Muscle layer of colon (tissue), 2 donors: ENCODE measurements at regions not wholly inside any gene's neighbourhood (a gene's known extent, or its start where the extent isn't known, plus 50 kb on each side); places are given as distances from the start of the nearest gene placed in this dataset.

Source experiments
- H3K27ac ChIP-seq: one replicate; pipeline ENCODE4 v1.7.0; 2013; ENCODE audit warnings: low read depth, mild to moderate bottlenecking, low read length, moderate library complexity
- H3K27me3 ChIP-seq, 2 donors: one replicate each; pipeline ENCODE4 v1.7.0; 2013; ENCODE audit warnings: low read length in 2 of 2, mild to moderate bottlenecking in 2 of 2; ENCODE audit not compliant: insufficient read depth in 2 of 2, control insufficient read depth in 1 of 2
- H3K36me3 ChIP-seq: one replicate; pipeline ENCODE4 v1.7.0; 2013; ENCODE audit warnings: mild to moderate bottlenecking, low read length; ENCODE audit not compliant: insufficient read depth
- H3K4me1 ChIP-seq: one replicate; pipeline ENCODE4 v1.7.0; 2013; ENCODE audit warnings: mild to moderate bottlenecking, low read length; ENCODE audit not compliant: insufficient read depth
- H3K4me3 ChIP-seq, 2 donors: one replicate each; pipeline ENCODE4 v1.7.0; 2013; ENCODE audit warnings: low read length in 2 of 2, low read depth in 1 of 2, mild to moderate bottlenecking in 1 of 2, moderate library complexity in 1 of 2
- H3K9ac ChIP-seq: one replicate; pipeline ENCODE4 v1.7.0; 2013; ENCODE audit warnings: low read length
- H3K9me3 ChIP-seq: one replicate; pipeline ENCODE4 v1.7.0; 2013; ENCODE audit warnings: mild to moderate bottlenecking, low read length
- donor health status: abdominal sarcoma.
- donor health status: Adenocarcinoma of cecum.

DNA sequence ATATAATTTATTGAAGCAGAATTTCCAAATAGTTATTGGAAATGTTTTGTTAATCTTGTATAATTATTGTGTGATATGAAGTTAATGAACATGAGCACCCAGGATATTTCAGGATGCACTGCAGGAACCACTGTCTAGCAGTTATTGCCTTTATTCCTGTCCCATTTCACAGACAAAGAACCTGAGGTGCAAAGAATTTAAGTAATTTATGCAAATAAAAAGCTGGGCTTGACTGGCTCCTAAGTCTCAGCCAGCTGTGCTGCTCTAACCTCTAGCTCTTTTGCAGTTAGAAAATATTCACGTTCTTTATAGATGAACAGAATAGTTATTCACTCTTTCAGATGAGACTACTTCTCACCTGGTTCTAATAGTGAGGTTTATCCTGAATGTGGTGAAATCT is 50.0 kb upstream of the NUDT12 start:
- no peaks in the 10 kb centered on the region for H3K9me3 ChIP-seq
- no peaks in the 10 kb centered on the region for H3K4me1 ChIP-seq
- no peaks in the 10 kb centered on the region for H3K27me3 ChIP-seq
- no peak overlapping the region for H3K4me3 ChIP-seq
- no peak overlapping the region for H3K9ac ChIP-seq
- no peaks in the 10 kb centered on the region for H3K36me3 ChIP-seq
- H3K27ac ChIP-seq: no peak overlapping the region
